Superior temporal gyrus (tissue), 1 donor: ENCODE measurements at regions not wholly inside any gene's neighbourhood (a gene's known extent, or its start where the extent isn't known, plus 50 kb on each side); places are given as distances from the start of the nearest gene placed in this dataset.

Experiments
- DNase-seq: peaks from one replicate; pipeline ENCODE4 v3.0.0-alpha.2; 2016; ENCODE audit errors: extremely low spot score

GRCh38 chr17:71145486-71145885 lies 975.3 kb upstream of the SOX9 start:
- no peak for DNase-seq

GRCh38 chr17:71147906-71148305 lies 972.9 kb upstream of the SOX9 start:
- DNase-seq, result no peak

DNA sequence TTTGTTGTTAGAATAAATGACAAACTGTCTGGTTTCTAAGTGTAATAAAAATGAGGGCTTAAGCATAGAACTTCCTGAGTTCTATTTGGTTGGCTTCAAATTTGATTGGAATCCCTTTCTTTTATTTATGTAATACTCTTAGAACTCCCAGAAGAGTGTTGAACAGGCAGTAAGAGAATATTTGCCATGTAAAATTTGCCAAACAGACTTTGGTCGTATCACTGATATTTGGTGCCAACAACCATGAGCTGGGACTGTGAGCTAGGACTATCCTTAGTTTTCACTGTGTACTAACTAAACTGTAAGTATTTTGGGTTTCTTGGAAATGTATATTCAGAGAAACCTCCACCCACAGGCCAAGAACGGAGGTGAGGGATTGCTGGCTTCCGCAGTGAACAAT lies 971.2 kb upstream of the SOX9 start:
- DNase-seq, result no peak

DNA sequence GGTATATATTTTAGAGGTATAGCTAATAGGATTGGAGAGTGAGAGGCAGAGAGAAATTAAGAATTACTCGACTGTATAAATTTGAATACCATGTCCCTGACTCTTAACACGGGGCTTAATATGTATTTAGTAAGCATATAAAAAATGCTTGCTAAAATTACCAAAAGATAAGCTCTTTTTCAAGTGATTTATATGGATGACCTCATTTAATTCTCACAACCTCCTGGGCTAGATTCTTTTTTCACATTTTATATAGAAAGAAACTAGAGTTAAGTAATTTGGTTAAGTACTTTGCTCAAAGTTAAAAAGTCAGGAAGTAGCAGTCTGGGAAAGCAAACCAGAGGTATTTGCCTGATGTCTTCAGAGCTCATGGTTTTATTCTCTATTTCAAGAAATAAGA lies 963.5 kb upstream of the SOX9 start:
- no peak for DNase-seq

DNA sequence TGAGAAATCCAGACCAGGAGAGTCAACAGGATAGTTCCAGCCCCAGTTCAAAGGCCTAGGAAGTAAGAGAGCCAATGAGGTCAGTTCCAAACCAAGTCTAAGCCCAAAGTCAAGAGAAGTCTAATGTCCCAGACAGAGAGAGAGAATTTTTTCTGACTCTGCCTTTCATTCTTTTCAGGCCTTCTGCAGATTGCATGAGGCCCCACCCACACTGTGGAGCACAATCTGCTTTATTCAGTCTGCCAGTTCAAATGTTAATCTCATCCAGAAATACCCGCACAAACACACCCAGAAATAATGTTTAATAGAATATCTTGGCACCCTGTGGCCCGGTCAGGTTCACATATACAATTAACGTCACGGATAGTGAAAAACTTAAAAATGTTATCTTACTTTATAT lies 962.4 kb upstream of the SOX9 start:
- DNase-seq, result no peak

- peak; percentile 16 for DNase-seq
Observed at GRCh38 chr17:71163121-71163812, 957.6 kb upstream of the SOX9 start.

DNA sequence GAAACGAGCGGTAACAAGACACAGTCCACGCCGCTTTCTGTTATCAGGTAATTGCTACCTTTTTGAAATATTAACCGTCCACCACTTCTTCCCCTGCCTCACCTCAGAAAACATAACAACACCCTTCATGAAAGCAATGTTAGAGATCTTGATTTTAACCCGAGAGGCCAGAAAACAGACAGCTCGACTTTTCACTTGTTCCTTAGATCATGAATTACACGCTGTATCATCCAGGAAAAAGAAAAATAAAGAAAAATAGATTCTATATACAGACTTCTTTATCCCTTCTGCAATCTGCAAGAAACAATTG lies 957.1 kb upstream of the SOX9 start:
- no peak for DNase-seq

- DNase-seq, result no peak
Observed at GRCh38 chr17:71164561-71164960, 956.3 kb upstream of the SOX9 start.

GRCh38 chr17:71166311-71166710 lies 954.5 kb upstream of the SOX9 start:
- no peak for DNase-seq

DNA sequence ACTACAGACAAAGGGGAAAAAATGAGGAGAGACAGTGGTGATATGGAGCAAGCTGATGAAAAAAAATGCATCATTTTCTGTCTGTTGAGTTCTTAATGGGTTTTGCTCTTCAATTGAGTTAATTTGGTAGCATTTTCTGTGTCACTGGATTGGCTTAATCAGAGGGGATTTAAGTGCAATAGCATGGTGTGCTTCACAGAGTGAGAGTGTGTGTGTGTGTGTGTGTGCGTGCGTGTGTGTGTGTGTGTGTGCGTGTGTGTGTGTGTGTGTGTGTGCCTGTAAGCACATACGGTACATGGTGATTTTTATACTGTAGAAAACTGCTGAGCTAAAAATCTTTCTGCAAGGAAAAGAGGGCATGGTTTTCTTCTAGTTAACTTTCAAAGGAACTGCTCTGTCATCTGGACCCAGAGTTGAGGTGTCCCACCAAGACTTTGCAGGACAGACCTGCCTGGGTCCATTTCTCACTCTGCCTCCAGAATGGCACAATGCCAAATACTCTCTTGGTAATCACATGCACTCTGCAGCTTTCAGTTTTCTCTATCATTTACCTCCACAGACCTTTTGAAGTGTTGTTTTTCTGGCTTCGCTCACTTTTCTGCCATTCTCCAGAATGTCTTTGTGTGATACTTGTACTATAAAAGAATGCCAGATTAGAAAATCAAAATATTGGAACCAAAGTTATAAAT lies 952.6 kb upstream of the SOX9 start:
- no peak for DNase-seq

DNA sequence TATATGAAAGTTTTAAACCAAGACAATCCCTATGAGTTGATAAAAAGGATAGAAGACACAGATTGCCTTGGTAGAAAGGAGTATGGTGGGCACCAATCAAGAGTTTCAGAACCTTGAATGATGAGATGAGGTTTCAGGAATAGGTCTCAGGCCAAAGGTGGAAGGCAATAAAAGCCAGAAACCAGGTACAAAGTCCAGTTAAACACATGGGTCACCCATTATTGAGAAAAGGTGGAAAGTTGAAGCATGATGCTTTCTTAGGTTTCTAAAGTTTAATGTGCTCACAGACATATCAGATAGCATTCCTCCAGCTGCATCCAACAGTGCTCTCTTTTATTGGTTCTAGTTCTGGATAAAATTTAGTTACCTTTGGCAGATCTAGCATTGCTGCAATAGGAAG lies 950.8 kb upstream of the SOX9 start:
- no peak for DNase-seq

GRCh38 chr17:71171270-71171669 lies 949.5 kb upstream of the SOX9 start:
- DNase-seq, result no peak

- no peak for DNase-seq
Observed at GRCh38 chr17:71173991-71174390, 946.8 kb upstream of the SOX9 start.

GRCh38 chr17:71176331-71176730 lies 944.5 kb upstream of the SOX9 start:
- DNase-seq, result no peak

DNA sequence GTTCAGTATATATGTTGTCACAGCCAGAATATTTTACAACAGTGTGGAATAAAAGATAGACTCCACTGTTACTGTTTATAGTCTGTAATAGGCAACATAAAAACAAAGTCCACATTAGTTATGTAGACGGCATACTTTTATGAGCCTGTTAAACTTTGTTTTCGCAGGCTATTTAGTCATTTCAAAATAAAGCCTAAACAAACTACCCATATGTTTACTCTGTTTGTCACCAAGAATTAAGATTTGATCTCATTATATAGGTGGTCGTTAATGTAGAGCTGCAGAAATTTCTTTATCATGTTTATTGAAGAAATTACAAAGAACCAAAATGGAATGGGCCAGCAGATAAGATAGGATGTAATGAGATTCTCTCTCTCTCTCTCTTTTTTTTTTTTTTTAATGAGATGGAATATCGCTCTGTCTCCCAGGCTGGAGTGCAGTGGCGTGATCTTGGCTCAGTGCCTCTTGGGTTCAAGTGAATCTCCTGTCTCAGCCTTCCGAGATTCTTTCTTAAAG lies 943.8 kb upstream of the SOX9 start:
- DNase-seq, result no peak

- no peak for DNase-seq
Observed at GRCh38 chr17:71180801-71181385, 939.9 kb upstream of the SOX9 start.

DNA sequence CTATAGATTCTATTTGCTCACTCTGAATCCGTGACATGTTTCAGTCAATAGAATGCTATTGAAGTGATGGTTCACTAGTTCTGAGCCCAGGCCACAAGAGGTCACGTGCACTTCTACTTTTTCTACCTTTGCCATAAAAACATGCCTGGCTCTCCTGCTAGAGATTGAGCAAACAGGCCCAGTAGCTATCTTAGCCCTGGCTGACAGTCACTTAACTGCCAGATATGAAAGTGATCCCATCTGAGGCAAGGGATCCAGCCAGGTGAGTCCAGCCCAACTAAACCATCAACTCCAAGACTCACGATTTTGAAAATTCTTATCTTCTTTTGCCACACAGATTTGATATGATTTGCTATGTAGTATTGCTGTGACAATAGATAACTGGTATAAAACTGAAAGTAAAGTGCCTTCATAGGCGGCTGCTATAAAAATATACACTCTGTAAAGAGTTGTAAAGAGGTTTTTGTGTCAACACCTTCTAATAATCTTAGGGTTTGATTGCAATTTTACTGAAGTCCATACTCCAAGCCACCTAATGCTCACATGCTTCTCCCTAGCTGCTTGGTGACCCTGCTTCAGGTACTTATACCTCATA lies 937.7 kb upstream of the SOX9 start:
- no peak for DNase-seq

- no peak for DNase-seq
Observed at GRCh38 chr17:71184716-71185115, 936.1 kb upstream of the SOX9 start.

- DNase-seq, result no peak
Observed at GRCh38 chr17:71187145-71187878, 933.5 kb upstream of the SOX9 start.

GRCh38 chr17:71188811-71189492 lies 931.9 kb upstream of the SOX9 start:
- no peak for DNase-seq

- no peak for DNase-seq
Observed at GRCh38 chr17:71189493-71189831, 931.4 kb upstream of the SOX9 start.
